ENCODE measurements at regions not wholly inside any gene's neighbourhood (a gene's known extent, or its start where the extent isn't known, plus 50 kb on each side); places are given as distances from the start of the nearest gene placed in this dataset.

- Mint-ChIP-seq H3K4me1 (no peaks in the 10 kb centered on the region), H3K27ac (no peak overlapping the region), H3K9me3 (peaks cover 6% of the 10 kb centered on the region), H3K4me3 (no peak overlapping the region), H3K36me3 (ENCODE audit: low read depth) (no peaks in the 10 kb centered on the region), H3K27me3 (no peaks in the 10 kb centered on the region)
- ATAC-seq (replicated peaks): no peak
These were observed 52.2 kb downstream of the CCDC185 start for GRCh38 chr1:223445402-223445801.

- Mint-ChIP-seq H3K4me3 (no peak overlapping the region), H3K27ac (no peak overlapping the region), H3K9me3 (no peaks in the 10 kb centered on the region), H3K36me3 (ENCODE audit: low read depth) (no peaks in the 10 kb centered on the region), H3K4me1 (no peaks in the 10 kb centered on the region), H3K27me3 (no peaks in the 10 kb centered on the region)
- ATAC-seq (replicated peaks): no peak
These were observed 60.7 kb downstream of the CCDC185 start for GRCh38 chr1:223453902-223454301.

- no peaks in the 10 kb centered on the region for H3K9me3 Mint-ChIP-seq
- no peaks in the 10 kb centered on the region for H3K27me3 Mint-ChIP-seq
- H3K4me3 Mint-ChIP-seq: no peak overlapping the region
- H3K4me1 Mint-ChIP-seq: no peaks in the 10 kb centered on the region
- ATAC-seq (replicated peaks): no peak
- H3K36me3 Mint-ChIP-seq (ENCODE audit: low read depth): no peaks in the 10 kb centered on the region
- H3K27ac Mint-ChIP-seq: no peak overlapping the region
These were observed 61.7 kb downstream of the CCDC185 start for GRCh38 chr1:223454959-223455358.

GRCh38 chr1:223455470-223455869 is 62.3 kb downstream of the CCDC185 start:
- Mint-ChIP-seq H3K27ac (no peak overlapping the region), H3K9me3 (no peaks in the 10 kb centered on the region), H3K4me1 (no peaks in the 10 kb centered on the region), H3K27me3 (no peaks in the 10 kb centered on the region), H3K36me3 (ENCODE audit: low read depth) (no peaks in the 10 kb centered on the region), H3K4me3 (no peak overlapping the region)
- ATAC-seq (replicated peaks): no peak

- no peak for ATAC-seq (replicated peaks)
- Mint-ChIP-seq H3K4me3 (no peak overlapping the region), H3K27ac (no peak overlapping the region), H3K9me3 (no peaks in the 10 kb centered on the region), H3K36me3 (ENCODE audit: low read depth) (no peaks in the 10 kb centered on the region), H3K4me1 (no peaks in the 10 kb centered on the region), H3K27me3 (no peaks in the 10 kb centered on the region)
These were observed 63.5 kb downstream of the CCDC185 start for GRCh38 chr1:223456747-223457146.

GRCh38 chr1:223460566-223461189 is 67.5 kb downstream of the CCDC185 start:
- Mint-ChIP-seq H3K4me1 (no peaks in the 10 kb centered on the region), H3K36me3 (ENCODE audit: low read depth) (no peaks in the 10 kb centered on the region), H3K27me3 (no peaks in the 10 kb centered on the region), H3K27ac (no peak overlapping the region), H3K4me3 (no peak overlapping the region), H3K9me3 (no peaks in the 10 kb centered on the region)
- ATAC-seq (replicated peaks): no peak

- Mint-ChIP-seq H3K27me3 (no peaks in the 10 kb centered on the region), H3K4me3 (no peak overlapping the region), H3K27ac (no peak overlapping the region), H3K36me3 (ENCODE audit: low read depth) (no peaks in the 10 kb centered on the region), H3K9me3 (no peaks in the 10 kb centered on the region), H3K4me1 (no peaks in the 10 kb centered on the region)
- no peak for ATAC-seq (replicated peaks)
These were observed 68.9 kb downstream of the CCDC185 start for GRCh38 chr1:223462047-223462630.

- Mint-ChIP-seq H3K4me3 (no peak overlapping the region), H3K9me3 (no peaks in the 10 kb centered on the region), H3K4me1 (no peaks in the 10 kb centered on the region), H3K36me3 (ENCODE audit: low read depth) (no peaks in the 10 kb centered on the region), H3K27ac (no peak overlapping the region), H3K27me3 (no peaks in the 10 kb centered on the region)
- no peak for ATAC-seq (replicated peaks)
These were observed 69.7 kb downstream of the CCDC185 start for GRCh38 chr1:223462866-223463404.

- no peaks in the 10 kb centered on the region for H3K9me3 Mint-ChIP-seq
- no peak for ATAC-seq (replicated peaks)
- no peaks in the 10 kb centered on the region for H3K4me1 Mint-ChIP-seq
- no peaks in the 10 kb centered on the region for H3K36me3 Mint-ChIP-seq (ENCODE audit: low read depth)
- H3K27ac Mint-ChIP-seq: no peak overlapping the region
- H3K4me3 Mint-ChIP-seq: no peak overlapping the region
- H3K27me3 Mint-ChIP-seq: no peaks in the 10 kb centered on the region
These were observed 72.9 kb downstream of the CCDC185 start for GRCh38 chr1:223466151-223466550.

- ATAC-seq (replicated peaks): no peak
- no peaks in the 10 kb centered on the region for H3K4me1 Mint-ChIP-seq
- peaks cover 13% of the 10 kb centered on the region for H3K27me3 Mint-ChIP-seq
- no peak overlapping the region for H3K4me3 Mint-ChIP-seq
- H3K36me3 Mint-ChIP-seq (ENCODE audit: low read depth): no peaks in the 10 kb centered on the region
- no peaks in the 10 kb centered on the region for H3K9me3 Mint-ChIP-seq
- H3K27ac Mint-ChIP-seq: no peak overlapping the region
These were observed 78.4 kb downstream of the CCDC185 start for GRCh38 chr1:223471566-223471965.

- ATAC-seq (replicated peaks): no peak
- Mint-ChIP-seq H3K9me3 (no peaks in the 10 kb centered on the region), H3K4me3 (no peak overlapping the region), H3K27me3 (peaks cover 13% of the 10 kb centered on the region), H3K4me1 (no peaks in the 10 kb centered on the region), H3K36me3 (ENCODE audit: low read depth) (no peaks in the 10 kb centered on the region), H3K27ac (no peak overlapping the region)
These were observed 78.8 kb downstream of the CCDC185 start for GRCh38 chr1:223472057-223472456.

GRCh38 chr1:223473601-223474344 is 80.6 kb downstream of the CCDC185 start:
- Mint-ChIP-seq H3K4me3 (no peak overlapping the region), H3K4me1 (no peaks in the 10 kb centered on the region), H3K9me3 (no peaks in the 10 kb centered on the region), H3K27ac (no peak overlapping the region), H3K36me3 (ENCODE audit: low read depth) (no peaks in the 10 kb centered on the region), H3K27me3 (peaks cover 24% of the 10 kb centered on the region)
- no peak for ATAC-seq (replicated peaks)

- no peaks in the 10 kb centered on the region for H3K9me3 Mint-ChIP-seq
- no peak overlapping the region for H3K27ac Mint-ChIP-seq
- H3K4me3 Mint-ChIP-seq: no peak overlapping the region
- H3K4me1 Mint-ChIP-seq: no peaks in the 10 kb centered on the region
- peaks cover 24% of the 10 kb centered on the region for H3K27me3 Mint-ChIP-seq
- H3K36me3 Mint-ChIP-seq (ENCODE audit: low read depth): no peaks in the 10 kb centered on the region
- no peak for ATAC-seq (replicated peaks)
These were observed 81.6 kb downstream of the CCDC185 start for GRCh38 chr1:223474804-223475203.

GRCh38 chr1:223477456-223477855 is 84.2 kb downstream of the CCDC185 start:
- ATAC-seq (replicated peaks): no peak
- H3K9me3 Mint-ChIP-seq: no peaks in the 10 kb centered on the region
- no peak overlapping the region for H3K27ac Mint-ChIP-seq
- H3K27me3 Mint-ChIP-seq: peaks cover 29% of the 10 kb centered on the region
- H3K4me1 Mint-ChIP-seq: peaks cover under 1% of the 10 kb centered on the region
- no peak overlapping the region for H3K4me3 Mint-ChIP-seq
- H3K36me3 Mint-ChIP-seq (ENCODE audit: low read depth): no peaks in the 10 kb centered on the region

GRCh38 chr1:223478606-223479005 is 85.4 kb downstream of the CCDC185 start:
- Mint-ChIP-seq H3K9me3 (no peaks in the 10 kb centered on the region), H3K4me3 (no peak overlapping the region), H3K36me3 (ENCODE audit: low read depth) (no peaks in the 10 kb centered on the region), H3K4me1 (peaks cover 5% of the 10 kb centered on the region), H3K27ac (no peak overlapping the region), H3K27me3 (peaks cover 26% of the 10 kb centered on the region)
- no peak for ATAC-seq (replicated peaks)
